ENCODE measurements at regions not wholly inside any gene's neighbourhood (a gene's known extent, or its start where the extent isn't known, plus 50 kb on each side); places are given as distances from the start of the nearest gene placed in this dataset.

- no peak for TF ChIP-seq CTCF (IDR thresholded peaks at IDR 0.05; ENCODE audit: control extremely low read depth in 1 of 3, insufficient read depth in 1 of 3, low read depth in 1 of 3, low read length in 3 of 3)
- no peak for TF ChIP-seq USF2 (IDR thresholded peaks at IDR 0.05; ENCODE audit: low read length)
- no peak for TF ChIP-seq MAX (IDR thresholded peaks at IDR 0.05)
Observed at GRCh38 chr3:89624494-89624893, 517.1 kb downstream of the EPHA3 start.

Data from H1 (cell line).